ENCODE measurements at regions not wholly inside any gene's neighbourhood (a gene's known extent, or its start where the extent isn't known, plus 50 kb on each side); places are given as distances from the start of the nearest gene placed in this dataset.
A peak's percentile ranks its signal among the peaks of the same experiment; 100 is the strongest.

DNA sequence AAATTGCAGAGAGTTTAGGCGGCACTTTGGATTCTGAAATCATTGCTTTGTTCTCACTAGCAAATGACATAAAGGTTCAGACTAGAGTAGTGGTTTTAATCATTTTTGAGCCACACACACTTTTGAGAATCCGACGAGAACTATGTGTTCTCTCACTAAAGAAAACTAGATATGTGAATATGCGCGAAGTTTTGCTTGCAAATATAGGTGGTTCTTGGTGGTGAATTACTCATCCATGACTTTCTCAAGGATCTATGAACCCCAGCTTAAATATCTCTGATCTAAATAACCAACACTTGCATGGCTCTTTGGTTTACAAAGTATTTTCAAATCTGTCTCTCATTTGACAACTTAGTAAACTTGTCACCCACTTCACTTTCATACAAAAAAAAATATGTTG lies 54.8 kb downstream of the NOG start:
- DNase-seq (ENCODE audit: low read depth in 2 of 3, low spot score in 2 of 3) = no peak

DNA sequence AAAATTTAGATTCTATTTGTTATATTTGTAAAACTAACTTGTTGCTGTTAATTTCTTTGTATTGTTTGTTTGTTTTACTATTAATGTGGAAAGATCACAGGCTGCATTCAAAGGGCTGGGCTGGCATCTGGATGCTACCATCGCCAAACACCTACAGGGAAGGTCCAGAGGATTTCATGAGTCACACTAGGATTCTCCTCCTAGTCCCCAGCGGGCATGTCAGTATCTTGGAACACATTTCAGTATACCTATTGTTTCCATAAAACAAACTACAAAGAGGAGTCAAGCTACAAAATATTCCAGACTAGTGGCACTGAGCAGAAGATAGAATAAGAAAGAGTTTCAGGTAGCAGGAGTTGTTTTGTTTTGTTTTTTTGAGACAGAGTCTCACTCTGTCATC lies 55.3 kb downstream of the NOG start:
- no peak for DNase-seq (ENCODE audit: low read depth in 2 of 3, low spot score in 2 of 3)

DNA sequence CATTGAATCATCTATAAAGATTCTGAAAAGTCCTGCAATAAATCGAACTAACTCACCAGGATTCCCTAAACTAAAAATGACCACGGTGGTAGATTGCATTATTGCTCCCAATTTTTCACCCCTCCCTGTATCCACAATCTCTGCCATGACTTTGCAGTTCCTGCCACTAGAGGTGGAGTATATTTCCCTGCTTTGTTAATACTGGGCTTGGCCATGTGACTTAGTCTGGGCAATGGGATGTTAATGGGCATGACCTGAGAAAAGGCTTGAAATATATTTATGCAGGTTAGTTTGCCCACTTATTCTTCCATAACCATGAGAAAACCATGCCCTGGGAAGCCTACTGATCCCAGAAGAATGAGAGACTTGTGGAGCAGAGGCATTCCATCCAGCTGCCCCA lies 59.1 kb downstream of the NOG start:
- DNase-seq (ENCODE audit: low read depth in 2 of 3, low spot score in 2 of 3) = no peak

DNA sequence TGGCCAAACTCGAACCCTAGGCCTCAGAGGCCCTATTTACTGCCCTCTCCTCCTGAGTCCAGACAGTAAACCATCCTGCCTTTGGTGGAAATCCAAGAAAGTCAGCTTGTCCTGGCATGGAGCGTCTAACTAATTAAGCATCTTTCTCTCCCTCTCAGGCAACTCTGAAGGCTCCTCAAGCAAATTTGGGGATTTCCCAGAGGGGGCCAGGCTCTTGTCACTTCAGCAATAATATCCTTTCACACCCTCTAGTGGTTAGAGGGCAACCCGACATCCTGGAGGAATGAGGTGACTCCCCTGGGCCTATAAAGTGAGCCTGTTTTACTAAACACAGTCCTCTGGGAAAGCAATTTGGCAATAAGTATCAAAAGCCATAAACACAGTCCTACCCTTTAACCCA lies 60.4 kb downstream of the NOG start:
- peak in 1 of 3 experiments; percentile 17 for DNase-seq (ENCODE audit: low read depth in 2 of 3, low spot score in 2 of 3)

DNA sequence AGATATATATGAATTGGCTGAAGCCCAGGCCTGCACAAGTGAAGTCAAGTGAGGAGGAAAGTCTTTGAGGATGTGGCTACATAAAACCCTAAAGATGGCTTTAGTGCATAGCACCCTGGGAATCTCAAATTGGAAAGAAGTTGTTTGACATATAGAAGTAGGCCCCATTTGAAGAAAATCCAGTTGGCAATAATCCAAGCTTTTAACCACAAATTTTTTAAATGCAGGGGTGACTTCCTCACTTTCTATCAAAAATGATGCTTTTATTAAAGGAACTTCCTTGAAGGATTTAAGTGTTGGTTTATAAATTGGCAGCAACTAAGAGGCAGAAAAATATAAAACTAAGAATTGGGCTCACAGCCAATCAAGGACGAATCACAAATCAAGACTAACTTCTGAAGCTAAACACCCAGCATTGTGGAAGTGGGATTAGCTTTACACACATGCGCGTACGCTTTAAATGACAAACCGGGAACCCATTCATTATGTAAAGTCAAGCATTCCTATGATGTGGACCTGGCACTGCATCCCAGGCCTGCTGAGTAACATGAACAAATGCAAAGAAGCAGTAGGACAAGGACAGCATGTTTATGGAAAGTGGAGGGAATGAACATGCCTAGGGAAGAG lies 63.3 kb downstream of the NOG start:
- no peak for DNase-seq (ENCODE audit: low read depth in 2 of 3, low spot score in 2 of 3)

DNA sequence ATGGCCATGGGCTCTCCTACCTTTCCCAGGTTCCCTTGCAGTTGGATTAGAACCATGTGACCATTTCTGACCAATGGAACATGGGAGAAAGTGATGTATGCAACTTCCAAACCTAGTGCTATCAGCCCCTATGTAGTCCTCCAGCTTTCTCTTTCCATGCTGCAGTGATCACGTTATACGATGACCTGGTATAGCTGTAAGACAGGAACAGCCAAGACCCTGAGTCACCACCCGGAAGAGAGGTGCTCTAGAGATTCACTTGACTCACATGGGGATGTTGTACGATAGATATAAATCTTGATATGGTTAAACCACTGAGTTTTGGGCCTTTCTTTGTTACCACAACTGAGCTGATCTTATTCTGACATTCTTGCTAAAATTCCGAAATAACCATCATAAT lies 65.1 kb downstream of the NOG start:
- no peak for DNase-seq (ENCODE audit: low read depth in 2 of 3, low spot score in 2 of 3)

DNA sequence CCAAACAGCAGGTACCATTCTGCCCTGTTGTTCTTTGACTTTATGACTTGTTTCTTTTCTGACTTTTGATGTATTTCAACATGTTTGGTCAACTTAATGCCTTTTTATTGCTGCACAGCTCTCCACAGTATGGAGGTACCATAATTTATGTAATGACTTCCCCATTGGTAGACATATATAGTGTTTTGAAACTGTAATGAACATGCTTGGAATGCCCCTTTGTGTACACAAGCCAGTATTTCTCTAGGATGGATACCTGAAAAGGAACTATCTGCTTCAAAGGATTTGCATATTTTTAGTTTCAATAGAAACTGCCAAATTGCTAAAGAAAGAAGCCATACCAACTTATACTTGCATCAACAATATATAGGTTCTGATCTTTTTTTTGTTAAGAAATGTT lies 66.1 kb downstream of the NOG start:
- no peak for DNase-seq (ENCODE audit: low read depth in 2 of 3, low spot score in 2 of 3)

DNA sequence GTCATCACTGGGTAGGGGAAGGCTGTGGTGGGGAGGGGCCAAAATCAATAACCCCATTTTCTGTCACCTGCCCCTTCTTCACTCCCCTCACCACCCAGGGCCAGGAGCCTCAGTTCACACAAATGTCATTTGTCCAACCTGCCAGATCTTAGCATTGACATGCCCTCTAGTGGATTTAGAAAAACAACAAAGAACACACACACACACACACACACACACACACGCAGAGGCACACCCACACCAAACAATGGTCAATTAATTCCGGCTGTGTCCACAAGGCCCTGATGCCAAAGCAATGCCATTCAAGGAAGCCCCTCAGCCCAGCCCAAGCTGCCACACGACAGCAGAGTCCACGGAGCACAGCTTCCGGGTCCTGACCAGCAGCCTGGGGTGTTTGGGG lies 68.4 kb downstream of the NOG start:
- DNase-seq (ENCODE audit: low read depth in 2 of 3, low spot score in 2 of 3) = no peak

DNA sequence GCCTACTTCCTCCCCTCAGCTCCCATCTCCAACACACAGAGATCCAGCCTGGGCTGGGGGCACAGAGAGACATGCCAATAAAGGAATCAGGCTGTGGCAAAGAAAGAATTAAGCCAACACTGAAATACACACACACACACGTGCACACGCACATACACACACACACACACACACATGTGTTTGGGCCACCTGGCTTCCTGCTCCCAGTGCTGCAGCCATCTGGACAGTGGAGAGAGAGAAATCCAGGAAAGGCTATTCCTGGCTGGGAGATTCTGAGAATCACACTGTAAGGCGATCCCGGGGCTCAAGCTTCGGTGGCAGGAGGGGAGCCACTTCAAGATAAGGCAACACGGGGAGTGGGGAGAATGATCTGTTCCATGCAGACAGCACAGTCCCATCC lies 72.4 kb downstream of the NOG start:
- no peak for DNase-seq (ENCODE audit: low read depth in 2 of 3, low spot score in 2 of 3)

DNA sequence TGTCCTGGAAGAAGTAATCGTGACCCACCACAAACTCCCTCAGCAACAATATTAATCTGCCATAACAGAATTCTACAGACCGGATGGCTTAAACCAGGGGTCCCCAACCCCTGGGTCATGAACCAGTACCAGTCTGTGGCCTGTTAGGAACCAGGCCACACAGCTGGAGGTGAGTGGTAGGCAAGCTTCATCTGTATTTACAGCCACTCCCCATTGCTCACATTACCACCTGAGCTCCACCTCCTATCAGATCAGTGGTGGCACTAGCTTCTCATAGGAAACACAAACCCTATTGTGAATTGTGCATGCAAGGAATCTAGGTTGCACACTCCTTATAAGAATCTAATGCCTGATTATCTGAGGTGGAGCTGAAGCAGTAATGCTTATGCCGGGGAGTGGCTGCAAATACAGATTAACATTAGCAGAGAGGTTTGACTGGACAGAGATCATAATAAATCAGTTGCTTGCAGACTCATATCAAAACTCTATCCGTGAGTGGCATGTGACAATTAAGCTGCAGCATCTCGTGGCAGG lies 74.5 kb downstream of the NOG start:
- no peak for DNase-seq (ENCODE audit: low read depth in 2 of 3, low spot score in 2 of 3)

DNA sequence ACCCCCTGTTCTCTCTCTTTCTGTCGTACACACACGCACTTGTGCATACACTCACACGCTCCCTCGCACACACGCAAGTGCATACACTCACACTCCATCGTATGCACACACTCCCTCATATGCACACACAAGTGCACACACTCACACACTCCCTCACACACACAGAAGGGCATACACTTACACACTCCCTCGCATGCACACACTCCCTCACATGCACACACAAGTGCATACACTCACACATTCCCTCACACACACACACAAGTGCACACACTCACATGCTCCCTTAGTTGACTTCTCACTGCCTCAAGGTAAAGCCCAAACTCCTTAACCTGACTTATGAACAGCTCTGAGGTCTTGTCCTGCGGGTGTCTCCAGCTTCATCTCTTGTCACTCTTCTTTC lies 78.7 kb downstream of the NOG start:
- no peak for DNase-seq (ENCODE audit: low read depth in 2 of 3, low spot score in 2 of 3)

DNA sequence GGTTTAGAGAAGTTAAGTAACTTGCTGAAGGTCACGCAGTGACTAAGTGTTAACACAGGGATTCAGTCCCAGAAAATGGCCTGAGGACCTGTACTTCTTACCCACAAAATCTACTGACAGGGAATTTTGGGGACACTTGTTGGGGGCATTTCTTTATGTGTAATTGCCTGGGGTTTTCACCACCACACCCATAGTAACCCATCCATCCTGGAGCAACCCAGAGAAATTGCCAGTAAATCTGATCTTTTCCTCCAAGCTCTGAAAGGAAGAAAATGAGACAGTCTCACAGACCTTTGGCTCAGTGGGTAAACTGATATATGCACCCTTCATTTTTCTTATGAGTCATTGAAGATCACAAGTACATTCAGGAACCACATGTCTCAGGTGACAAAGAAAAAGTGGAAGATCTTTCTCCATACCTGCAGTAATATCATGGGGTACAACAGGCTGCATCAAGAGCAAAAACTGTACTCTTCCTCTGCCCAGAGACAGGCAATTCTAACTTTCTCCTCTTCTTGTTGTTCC lies 81.0 kb downstream of the NOG start:
- DNase-seq (ENCODE audit: low read depth in 2 of 3, low spot score in 2 of 3) = no peak

DNA sequence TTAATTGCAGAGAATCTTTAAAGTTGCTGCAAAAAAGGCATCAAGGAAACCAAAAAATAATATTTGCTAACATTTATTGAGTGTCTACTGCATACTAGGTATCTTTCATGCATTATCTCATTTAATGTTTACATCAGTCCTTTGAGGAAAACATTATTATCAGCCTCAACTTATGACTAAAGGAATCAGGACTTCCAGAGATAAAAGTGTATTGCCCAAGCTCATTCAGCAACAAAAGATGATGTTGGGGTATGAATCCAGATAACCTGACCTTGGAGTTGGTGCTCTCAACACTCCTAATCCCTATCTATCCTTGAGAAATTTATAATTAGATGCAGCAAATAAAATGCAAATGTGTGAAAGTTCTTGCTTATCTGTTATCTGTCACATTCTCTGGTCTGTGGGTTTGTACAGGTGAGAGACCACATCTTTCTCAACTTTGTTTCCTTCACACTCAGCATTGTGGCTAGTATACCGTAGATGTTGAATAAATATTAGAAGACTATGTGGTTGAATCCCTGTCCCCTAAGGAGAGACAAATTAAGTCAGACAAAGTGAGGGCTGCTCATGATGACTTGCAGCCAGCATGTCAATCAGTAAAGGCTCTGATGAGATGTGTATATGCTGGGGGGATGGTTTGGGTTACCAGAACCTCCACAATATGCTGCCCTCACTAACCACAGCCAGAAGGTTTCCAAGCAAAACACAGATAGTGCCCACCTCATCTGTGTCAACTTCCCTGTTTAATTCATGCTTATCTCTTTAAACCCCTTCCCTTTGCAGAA lies 82.6 kb downstream of the NOG start:
- no peak for DNase-seq (ENCODE audit: low read depth in 2 of 3, low spot score in 2 of 3)

DNA sequence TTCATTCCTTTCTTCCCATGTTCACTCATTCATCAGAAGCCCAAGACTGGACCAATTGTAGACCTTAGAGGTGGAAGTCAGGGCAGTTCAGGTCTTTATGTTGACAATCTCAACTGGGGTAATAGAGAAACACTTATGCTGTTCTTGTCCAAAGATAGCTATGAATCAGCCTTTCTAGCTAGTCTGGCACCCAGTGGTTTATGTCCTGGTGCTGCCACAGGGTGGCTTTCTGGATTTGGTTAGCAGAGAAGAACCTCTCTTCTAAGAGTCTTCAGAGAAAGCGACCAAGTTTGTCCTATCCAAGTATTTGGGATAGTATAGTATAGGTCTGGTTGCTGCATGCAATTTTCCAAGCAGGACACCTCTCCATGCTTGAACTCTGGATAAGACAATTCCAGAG lies 83.3 kb downstream of the NOG start:
- DNase-seq (ENCODE audit: low read depth in 2 of 3, low spot score in 2 of 3) = no peak

DNA sequence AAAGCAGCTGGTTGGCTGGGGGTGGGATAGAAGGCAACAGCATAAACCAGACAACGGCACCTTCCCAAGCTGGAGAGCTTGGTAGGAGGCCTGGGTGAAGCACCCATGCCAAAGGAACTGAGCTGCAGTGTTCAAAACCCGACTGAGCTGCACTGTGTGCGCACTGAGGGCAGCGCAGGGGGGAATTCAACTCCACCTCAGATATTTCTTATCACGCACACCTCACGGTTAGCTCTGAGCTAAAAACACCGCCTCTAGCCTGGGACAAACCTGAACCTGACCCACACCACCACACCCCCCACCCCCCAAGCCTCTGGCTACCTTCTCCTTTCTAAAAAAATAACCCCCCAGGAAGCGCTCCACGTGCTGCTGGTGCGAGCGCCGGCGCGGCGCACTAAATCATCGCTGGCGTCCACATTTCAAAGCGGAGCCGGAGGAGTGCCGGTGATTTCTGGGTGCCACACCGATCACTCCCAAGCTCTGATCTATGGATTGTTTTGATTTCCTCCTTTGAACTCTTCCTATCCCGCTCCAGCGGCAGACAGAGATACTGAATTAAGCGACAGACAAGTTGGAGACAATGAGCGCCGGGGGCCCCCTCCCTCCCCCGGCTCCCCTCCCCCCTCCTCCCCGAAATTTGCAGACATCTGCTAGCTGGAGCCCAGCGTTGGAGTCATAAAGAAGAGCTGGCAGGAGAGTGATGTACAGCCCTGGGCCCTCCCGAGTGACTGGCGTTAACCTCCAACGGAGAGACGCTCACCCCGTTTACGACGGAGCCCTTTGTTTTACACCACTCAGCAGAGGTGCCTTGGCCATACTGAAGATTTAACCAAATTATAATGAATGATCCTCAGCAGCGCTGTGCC lies 85.0 kb downstream of the NOG start:
- no peak for DNase-seq (ENCODE audit: low read depth in 2 of 3, low spot score in 2 of 3)

DNA sequence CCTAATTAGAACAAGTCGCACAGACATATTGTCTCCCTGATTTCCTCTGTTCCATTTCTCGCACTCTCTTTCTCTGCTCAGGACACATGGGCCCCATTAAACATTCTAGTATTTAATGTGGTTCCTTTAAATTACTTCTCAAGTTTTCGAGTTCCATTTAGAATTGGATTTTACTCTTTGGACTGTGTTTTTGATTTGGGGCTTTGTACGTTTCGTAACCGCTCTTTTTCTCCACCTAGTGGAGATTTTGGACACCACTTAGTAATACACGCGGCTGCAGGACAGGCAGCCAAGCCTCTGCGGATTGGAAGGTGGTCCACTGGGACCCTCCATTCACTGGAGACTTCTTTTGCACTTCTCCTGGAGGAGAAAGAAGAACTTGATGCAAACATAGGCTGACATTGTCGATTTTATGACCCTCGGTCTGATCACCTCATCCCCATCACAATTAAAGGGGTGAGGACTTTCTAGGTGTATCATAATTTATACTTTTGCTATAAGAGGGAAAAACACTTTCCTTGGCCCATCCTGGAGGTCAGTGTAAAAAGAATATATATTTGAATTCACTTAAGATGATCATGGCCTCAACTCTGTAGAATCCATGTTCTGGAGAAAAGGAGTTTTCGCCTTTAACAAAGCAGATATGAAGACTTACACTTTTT lies 85.7 kb downstream of the NOG start:
- no peak for DNase-seq (ENCODE audit: low read depth in 2 of 3, low spot score in 2 of 3)

DNA sequence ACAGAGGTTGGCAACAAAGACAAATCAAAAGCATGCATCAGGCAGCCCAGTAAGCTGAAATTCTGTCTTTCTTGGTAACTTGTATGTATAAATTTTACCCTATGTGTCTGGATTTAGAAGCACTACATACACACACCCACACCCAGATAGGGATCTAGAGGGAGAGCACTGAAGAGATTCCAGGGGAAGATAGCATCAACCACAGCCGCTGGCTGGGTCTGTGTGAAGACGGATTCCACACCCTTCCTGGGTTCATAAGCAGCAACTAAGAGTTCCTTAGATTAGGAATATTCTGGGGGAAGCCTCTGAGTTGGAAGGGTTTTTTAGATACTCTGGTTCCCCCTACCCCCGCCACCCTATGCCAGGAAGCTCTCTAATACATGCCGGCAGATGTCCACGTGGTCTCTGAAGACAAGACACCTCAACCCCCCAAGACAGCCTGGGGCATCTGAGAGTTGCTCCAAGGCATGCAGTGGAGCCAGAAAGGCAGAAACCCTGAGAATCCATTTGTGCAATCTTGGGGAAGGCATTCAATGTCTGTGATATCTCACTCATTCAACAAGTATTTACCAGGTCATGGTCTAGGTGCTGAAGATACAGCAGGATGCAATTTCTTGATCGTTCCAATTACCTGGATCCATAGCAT lies 86.4 kb downstream of the NOG start:
- no peak for DNase-seq (ENCODE audit: low read depth in 2 of 3, low spot score in 2 of 3)

DNA sequence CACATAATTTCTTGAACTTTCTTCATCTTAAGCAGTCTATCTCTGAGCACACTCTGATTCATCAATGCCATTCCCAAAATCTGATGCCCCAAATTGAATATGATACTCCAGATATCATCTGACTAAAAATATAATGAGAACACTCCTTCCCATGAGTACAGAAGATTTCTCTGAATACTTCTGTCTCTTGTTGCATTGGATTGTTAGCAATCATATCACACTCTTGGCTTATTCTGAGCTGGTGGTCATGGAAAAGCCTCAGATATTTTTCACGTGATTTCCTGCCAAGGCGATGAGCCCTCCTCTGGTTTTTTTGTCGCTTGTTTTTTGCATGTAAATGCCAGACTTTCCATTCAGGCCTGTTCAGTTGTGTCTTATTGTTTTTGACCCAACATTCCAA lies 87.2 kb downstream of the NOG start:
- DNase-seq (ENCODE audit: low read depth in 2 of 3, low spot score in 2 of 3) = no peak

DNA sequence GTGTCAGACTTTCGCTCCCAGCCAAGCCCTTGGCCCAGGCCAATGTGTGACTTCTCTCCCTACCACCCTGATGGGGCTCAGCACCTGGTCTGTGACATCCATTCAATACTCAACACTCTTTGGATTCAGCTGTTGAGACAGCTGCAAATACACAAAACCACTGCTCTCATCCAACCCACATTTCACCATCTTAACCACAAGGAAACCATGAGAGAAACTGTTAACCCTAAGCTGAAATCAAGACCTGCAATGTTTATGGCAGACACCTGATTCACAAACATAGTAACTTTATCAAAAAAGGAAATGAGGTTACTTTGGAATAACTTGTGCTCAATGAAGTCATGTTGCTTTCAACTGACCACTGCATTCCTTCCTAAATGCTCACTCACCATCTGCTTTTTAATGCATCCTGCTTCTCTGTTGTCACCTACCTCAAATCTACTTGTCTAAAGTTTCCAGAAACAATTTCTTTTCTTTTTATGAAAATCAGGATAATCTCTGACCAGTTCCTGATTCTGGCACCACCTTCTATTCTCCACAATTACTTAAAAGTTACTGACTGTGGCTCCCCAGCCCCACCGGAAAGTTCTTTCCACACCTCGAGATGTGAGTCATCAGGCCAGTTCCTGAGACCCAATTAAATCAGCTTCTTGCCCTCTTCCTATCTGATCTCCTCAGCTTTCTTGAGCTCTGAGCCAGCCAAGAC lies 88.2 kb downstream of the NOG start:
- DNase-seq (ENCODE audit: low read depth in 2 of 3, low spot score in 2 of 3) = no peak

DNA sequence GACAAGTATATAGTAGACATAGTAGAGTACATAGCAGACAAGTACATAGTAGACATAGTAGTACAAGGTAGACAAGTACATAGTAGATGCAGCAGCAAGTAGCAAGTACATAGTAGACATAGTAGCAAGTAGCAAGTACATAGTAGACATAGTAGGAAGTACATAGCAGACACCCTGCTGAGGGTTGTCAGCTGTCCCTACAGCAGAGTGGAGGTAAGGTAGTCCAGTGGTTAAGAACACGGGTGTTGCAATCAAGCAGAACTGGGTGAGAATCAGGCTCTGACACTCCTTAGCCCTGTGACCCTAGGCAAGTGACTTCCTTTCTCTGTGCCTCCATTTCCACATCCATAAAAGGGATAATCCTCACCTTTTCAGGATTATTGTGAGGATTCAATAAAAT lies 94.7 kb downstream of the NOG start:
- DNase-seq (ENCODE audit: low read depth in 2 of 3, low spot score in 2 of 3) = no peak

Measured in activated CD8-positive, alpha-beta memory T cell treated with anti-CD3 and anti-CD28 coated beads for 48 hours (primary cell).